ENCODE measurements at regions not wholly inside any gene's neighbourhood (a gene's known extent, or its start where the extent isn't known, plus 50 kb on each side); places are given as distances from the start of the nearest gene placed in this dataset.

DNA sequence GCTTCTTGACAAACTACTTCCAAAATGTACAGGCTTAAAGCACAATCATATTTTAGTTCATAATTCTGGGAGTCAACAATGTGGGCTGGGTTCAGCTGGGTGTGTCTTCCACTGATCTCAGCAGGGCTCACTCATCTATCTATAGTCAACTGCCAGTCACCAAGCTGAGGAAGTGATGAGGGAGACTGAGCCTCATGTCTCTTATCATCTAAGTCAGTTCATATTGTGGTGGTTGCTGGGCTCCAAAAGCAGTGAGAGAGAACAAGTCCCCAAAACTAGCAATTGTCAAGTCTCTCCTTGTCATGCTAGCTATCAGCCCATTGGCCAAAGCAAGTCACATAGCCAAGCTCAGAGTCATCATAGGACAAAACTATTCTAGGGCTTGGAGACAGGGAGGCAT, 465.9 kb upstream of the ARID1B start:
- TF ChIP-seq, protein P1, sequence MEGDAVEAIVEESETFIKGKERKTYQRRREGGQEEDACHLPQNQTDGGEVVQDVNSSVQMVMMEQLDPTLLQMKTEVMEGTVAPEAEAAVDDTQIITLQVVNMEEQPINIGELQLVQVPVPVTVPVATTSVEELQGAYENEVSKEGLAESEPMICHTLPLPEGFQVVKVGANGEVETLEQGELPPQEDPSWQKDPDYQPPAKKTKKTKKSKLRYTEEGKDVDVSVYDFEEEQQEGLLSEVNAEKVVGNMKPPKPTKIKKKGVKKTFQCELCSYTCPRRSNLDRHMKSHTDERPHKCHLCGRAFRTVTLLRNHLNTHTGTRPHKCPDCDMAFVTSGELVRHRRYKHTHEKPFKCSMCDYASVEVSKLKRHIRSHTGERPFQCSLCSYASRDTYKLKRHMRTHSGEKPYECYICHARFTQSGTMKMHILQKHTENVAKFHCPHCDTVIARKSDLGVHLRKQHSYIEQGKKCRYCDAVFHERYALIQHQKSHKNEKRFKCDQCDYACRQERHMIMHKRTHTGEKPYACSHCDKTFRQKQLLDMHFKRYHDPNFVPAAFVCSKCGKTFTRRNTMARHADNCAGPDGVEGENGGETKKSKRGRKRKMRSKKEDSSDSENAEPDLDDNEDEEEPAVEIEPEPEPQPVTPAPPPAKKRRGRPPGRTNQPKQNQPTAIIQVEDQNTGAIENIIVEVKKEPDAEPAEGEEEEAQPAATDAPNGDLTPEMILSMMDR (IDR thresholded peaks at IDR 0.05): no peak
- Histone ChIP-seq H3K4me1 (ENCODE audit: control insufficient read depth in 1 of 2, low read depth in 2 of 2) (no peaks in the 10 kb centered on the region), H3K27ac (no peak overlapping the region), H3K4me3 (no peak overlapping the region), H3K36me3 (no peaks in the 10 kb centered on the region), H3K9me3 (no peaks in the 10 kb centered on the region), H3K27me3 (replicated peaks; ENCODE audit: insufficient read depth) (no peaks in the 10 kb centered on the region)
- no peak for DNase-seq (ENCODE audit: low spot score)
- ATAC-seq (ENCODE audit: insufficient number of reproducible peaks, low FRiP score, low read depth): no peak

DNA sequence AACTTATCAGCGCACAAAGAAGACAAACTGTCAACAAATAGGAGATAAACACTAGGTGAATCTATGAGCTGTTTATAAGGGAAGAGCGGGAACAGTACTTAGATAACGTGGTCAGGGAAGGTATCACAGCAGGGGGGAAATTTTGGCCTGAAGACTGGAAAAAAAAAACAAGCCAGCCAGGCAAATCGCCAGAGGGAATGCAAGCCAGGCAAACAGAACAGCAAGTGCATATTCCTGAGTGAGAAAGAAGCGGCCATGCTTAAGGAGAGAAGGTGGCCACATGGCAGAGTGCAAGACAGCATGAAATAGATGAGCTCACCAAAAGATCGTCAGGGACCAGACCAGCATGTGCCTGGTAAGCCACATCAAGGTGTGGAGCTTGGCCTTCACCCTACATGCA, 466.5 kb upstream of the ARID1B start:
- no peak for ATAC-seq (ENCODE audit: insufficient number of reproducible peaks, low FRiP score, low read depth)
- H3K4me1 ChIP-seq (ENCODE audit: control insufficient read depth in 1 of 2, low read depth in 2 of 2): no peaks in the 10 kb centered on the region
- no peak overlapping the region for H3K27ac ChIP-seq
- H3K27me3 ChIP-seq (replicated peaks; ENCODE audit: insufficient read depth): no peaks in the 10 kb centered on the region
- H3K4me3 ChIP-seq: no peak overlapping the region
- no peak for DNase-seq (ENCODE audit: low spot score)
- H3K36me3 ChIP-seq: no peaks in the 10 kb centered on the region
- no peaks in the 10 kb centered on the region for H3K9me3 ChIP-seq
- TF ChIP-seq, protein P1 (IDR thresholded peaks at IDR 0.05): no peak

DNA sequence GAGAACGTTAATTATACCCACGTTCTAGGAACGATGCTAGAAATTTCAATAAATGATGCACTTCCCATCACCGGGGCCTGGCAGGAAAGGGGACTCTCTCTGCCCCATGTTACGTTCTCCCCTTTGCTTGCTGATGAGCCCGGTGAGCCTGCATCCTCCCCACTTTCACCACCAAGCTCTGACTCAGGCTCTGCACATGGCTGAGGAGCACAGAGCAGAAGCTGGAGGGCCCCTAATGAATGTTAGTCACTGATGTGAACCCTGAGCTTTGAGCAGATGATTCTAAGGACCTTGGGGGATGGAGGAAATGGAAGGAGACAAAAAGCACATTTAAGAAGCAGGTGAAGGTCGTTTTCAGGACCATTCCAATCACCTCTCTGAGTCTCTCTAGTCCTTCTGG, 468.2 kb upstream of the ARID1B start:
- no peaks in the 10 kb centered on the region for H3K9me3 ChIP-seq
- H3K4me1 ChIP-seq (ENCODE audit: control insufficient read depth in 1 of 2, low read depth in 2 of 2): no peaks in the 10 kb centered on the region
- H3K27me3 ChIP-seq (replicated peaks; ENCODE audit: insufficient read depth): no peaks in the 10 kb centered on the region
- TF ChIP-seq, protein P1 (IDR thresholded peaks at IDR 0.05): no peak
- H3K4me3 ChIP-seq: no peak overlapping the region
- DNase-seq (ENCODE audit: low spot score) (no peak), ATAC-seq (ENCODE audit: insufficient number of reproducible peaks, low FRiP score, low read depth) (no peak)
- no peak overlapping the region for H3K27ac ChIP-seq
- H3K36me3 ChIP-seq: no peaks in the 10 kb centered on the region

DNA sequence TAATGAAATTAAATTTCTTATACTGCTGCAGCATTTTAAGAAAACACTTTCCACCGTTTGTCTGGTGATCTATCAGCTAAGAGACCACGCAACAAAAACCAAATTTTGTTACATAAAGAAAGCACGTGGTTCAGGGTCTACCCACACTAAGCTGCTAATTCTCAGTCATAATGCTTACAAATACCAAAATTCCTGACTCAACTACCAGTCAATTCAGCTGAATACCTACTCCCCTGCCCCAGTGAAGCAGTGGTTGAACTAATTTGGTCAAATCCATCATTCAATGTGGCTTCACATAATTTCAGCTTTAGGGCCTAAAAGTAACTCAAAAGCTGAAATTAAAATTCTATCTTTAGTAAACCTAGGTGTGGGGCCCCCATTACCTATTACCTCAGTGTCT, 468.6 kb upstream of the ARID1B start:
- H3K36me3 ChIP-seq: no peaks in the 10 kb centered on the region
- ATAC-seq (ENCODE audit: insufficient number of reproducible peaks, low FRiP score, low read depth) (no peak), DNase-seq (ENCODE audit: low spot score) (no peak)
- no peak overlapping the region for H3K27ac ChIP-seq
- no peaks in the 10 kb centered on the region for H3K9me3 ChIP-seq
- no peak overlapping the region for H3K4me3 ChIP-seq
- no peaks in the 10 kb centered on the region for H3K27me3 ChIP-seq (replicated peaks; ENCODE audit: insufficient read depth)
- TF ChIP-seq, protein P1 (IDR thresholded peaks at IDR 0.05): no peak
- no peaks in the 10 kb centered on the region for H3K4me1 ChIP-seq (ENCODE audit: control insufficient read depth in 1 of 2, low read depth in 2 of 2)

DNA sequence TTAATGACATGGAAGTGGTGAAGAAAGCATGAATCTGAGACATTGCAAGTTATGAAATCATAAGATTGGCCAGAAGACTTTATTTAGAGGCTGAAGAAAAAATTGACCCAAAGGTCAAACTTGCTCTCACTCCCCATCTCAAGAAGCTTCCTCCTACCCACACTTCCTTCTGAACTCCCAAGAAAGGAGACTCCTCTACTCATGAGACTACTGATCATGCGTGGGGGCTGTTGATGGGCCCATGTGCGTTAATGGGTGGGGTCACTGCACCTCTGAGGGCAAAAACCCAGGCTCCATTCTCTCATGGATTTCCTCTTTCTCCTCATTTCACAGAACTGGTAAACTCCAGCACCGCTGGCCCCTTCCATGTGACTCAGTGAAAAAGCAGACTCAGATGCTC, 470.6 kb upstream of the ARID1B start:
- DNase-seq (ENCODE audit: low spot score): no peak
- Histone ChIP-seq H3K4me1 (ENCODE audit: control insufficient read depth in 1 of 2, low read depth in 2 of 2) (no peaks in the 10 kb centered on the region), H3K9me3 (no peaks in the 10 kb centered on the region), H3K36me3 (no peaks in the 10 kb centered on the region), H3K4me3 (no peak overlapping the region), H3K27me3 (replicated peaks; ENCODE audit: insufficient read depth) (no peaks in the 10 kb centered on the region), H3K27ac (no peak overlapping the region)
- ATAC-seq (ENCODE audit: insufficient number of reproducible peaks, low FRiP score, low read depth): no peak
- TF ChIP-seq, protein P1 (IDR thresholded peaks at IDR 0.05): no peak

Measured in thoracic aorta (tissue), 2 donors.